Glutamatergic neuron (in vitro differentiated cells): ENCODE measurements at regions not wholly inside any gene's neighbourhood (a gene's known extent, or its start where the extent isn't known, plus 50 kb on each side); places are given as distances from the start of the nearest gene placed in this dataset.

Experiments
- DNase-seq: peaks from one replicate; pipeline ENCODE4 v3.0.0; 2022
- H3K27ac Mint-ChIP-seq: one replicate; pipeline ENCODE4 v1.8.0; 2020; ENCODE audit warnings: mild to moderate bottlenecking, mixed read lengths, inconsistent platforms; ENCODE audit not compliant: unreplicated experiment
- H3K27me3 Mint-ChIP-seq: one replicate; pipeline ENCODE4 v1.8.0; 2020; ENCODE audit warnings: mild to moderate bottlenecking, moderate library complexity, mixed read lengths, inconsistent platforms; ENCODE audit not compliant: unreplicated experiment
- H3K36me3 Mint-ChIP-seq: one replicate; pipeline ENCODE4 v1.8.0; 2020; ENCODE audit warnings: mild to moderate bottlenecking, mixed read lengths, inconsistent platforms; ENCODE audit not compliant: unreplicated experiment
- H3K4me1 Mint-ChIP-seq: one replicate; pipeline ENCODE4 v1.8.0; 2020; ENCODE audit warnings: mild to moderate bottlenecking, low read depth, mixed read lengths, inconsistent platforms; ENCODE audit not compliant: unreplicated experiment
- H3K4me3 Mint-ChIP-seq: one replicate; pipeline ENCODE4 v1.8.0; 2020; ENCODE audit warnings: mild to moderate bottlenecking, mixed read lengths, inconsistent platforms; ENCODE audit not compliant: unreplicated experiment
- H3K9me3 Mint-ChIP-seq: one replicate; pipeline ENCODE4 v1.8.0; 2020; ENCODE audit warnings: mild to moderate bottlenecking, moderate library complexity, mixed read lengths, inconsistent platforms; ENCODE audit not compliant: unreplicated experiment
- TF ChIP-seq, protein P1 (sequence below): fragments of 200-600 bp; sonication (generic); IDR thresholded peaks from one replicate; pipeline ENCODE4 v1.5.0; 2021; ENCODE audit not compliant: partially characterized antibody, unreplicated experiment

DNA sequence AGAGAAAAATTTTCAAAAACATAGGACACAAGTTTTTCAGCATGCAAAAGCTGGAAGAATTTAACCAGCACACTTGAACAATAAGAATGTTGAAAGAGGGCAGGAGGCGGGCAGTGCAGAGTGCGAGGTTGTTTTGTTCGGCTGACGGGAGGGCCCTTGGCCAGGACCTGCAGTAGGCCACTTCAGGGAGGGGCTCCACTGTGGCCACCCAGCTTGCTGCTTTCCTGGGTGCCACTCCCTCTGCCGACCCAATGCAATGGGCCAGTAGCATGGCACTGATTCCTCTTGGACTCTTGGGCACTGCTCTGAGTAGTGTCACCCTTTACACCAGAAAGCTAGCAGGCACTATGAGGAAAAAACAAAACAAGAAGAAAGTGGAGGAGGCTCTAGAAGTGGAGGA is 92.9 kb downstream of the SNRPE start:
- Mint-ChIP-seq H3K9me3 (peaks cover 10% of the 10 kb centered on the region), H3K27me3 (peaks cover 3% of the 10 kb centered on the region), H3K36me3 (peaks cover 13% of the 10 kb centered on the region), H3K4me3 (no peak overlapping the region), H3K4me1 (no peaks in the 10 kb centered on the region), H3K27ac (no peak overlapping the region)
- no peak for DNase-seq
- TF ChIP-seq, protein P1, sequence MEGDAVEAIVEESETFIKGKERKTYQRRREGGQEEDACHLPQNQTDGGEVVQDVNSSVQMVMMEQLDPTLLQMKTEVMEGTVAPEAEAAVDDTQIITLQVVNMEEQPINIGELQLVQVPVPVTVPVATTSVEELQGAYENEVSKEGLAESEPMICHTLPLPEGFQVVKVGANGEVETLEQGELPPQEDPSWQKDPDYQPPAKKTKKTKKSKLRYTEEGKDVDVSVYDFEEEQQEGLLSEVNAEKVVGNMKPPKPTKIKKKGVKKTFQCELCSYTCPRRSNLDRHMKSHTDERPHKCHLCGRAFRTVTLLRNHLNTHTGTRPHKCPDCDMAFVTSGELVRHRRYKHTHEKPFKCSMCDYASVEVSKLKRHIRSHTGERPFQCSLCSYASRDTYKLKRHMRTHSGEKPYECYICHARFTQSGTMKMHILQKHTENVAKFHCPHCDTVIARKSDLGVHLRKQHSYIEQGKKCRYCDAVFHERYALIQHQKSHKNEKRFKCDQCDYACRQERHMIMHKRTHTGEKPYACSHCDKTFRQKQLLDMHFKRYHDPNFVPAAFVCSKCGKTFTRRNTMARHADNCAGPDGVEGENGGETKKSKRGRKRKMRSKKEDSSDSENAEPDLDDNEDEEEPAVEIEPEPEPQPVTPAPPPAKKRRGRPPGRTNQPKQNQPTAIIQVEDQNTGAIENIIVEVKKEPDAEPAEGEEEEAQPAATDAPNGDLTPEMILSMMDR: no peak

- no peak overlapping the region for H3K27ac Mint-ChIP-seq
- no peak overlapping the region for H3K4me3 Mint-ChIP-seq
- H3K36me3 Mint-ChIP-seq: peaks cover 13% of the 10 kb centered on the region
- H3K9me3 Mint-ChIP-seq: peaks cover 10% of the 10 kb centered on the region
- H3K4me1 Mint-ChIP-seq: no peaks in the 10 kb centered on the region
- TF ChIP-seq, protein P1: no peak
- no peak for DNase-seq
- H3K27me3 Mint-ChIP-seq: peaks cover 3% of the 10 kb centered on the region
Observed at GRCh38 chr1:203954788-203955552, 93.6 kb downstream of the SNRPE start.

DNA sequence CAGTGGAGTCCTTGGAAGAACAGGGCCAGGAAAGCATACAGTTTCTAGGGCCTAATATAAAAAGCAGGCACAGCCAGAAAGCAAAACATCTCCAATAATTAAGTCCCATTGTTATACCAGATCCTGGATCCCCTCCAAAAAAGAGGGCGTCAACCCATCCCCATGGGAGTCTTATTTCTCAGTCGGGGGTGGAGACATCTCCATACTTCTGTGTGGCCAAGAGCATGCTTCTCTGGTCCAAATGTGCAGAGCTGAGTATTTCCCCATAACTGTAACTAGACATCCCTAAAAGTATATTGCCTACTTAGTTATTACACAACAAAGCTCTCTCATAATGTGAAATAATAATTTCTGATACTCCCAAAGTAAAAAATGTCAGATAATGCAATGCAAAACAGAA is 104.2 kb upstream of the SOX13 start:
- H3K4me3 Mint-ChIP-seq: no peak overlapping the region
- H3K9me3 Mint-ChIP-seq: peaks cover 2% of the 10 kb centered on the region
- H3K27ac Mint-ChIP-seq: no peak overlapping the region
- peaks cover 8% of the 10 kb centered on the region for H3K36me3 Mint-ChIP-seq
- no peak for DNase-seq
- no peaks in the 10 kb centered on the region for H3K27me3 Mint-ChIP-seq
- TF ChIP-seq, protein P1: no peak
- no peaks in the 10 kb centered on the region for H3K4me1 Mint-ChIP-seq

- Mint-ChIP-seq H3K4me1 (no peaks in the 10 kb centered on the region), H3K9me3 (peaks cover 2% of the 10 kb centered on the region), H3K4me3 (no peak overlapping the region), H3K27me3 (no peaks in the 10 kb centered on the region), H3K27ac (no peak overlapping the region), H3K36me3 (peaks cover 5% of the 10 kb centered on the region)
- TF ChIP-seq, protein P1: no peak
- DNase-seq: no peak
Observed at GRCh38 chr1:203969846-203970245, 103.1 kb upstream of the SOX13 start.

GRCh38 chr1:203985044-203985443 is 87.9 kb upstream of the SOX13 start:
- no peaks in the 10 kb centered on the region for H3K27me3 Mint-ChIP-seq
- H3K36me3 Mint-ChIP-seq: no peaks in the 10 kb centered on the region
- DNase-seq: no peak
- H3K4me3 Mint-ChIP-seq: no peak overlapping the region
- H3K4me1 Mint-ChIP-seq: no peaks in the 10 kb centered on the region
- TF ChIP-seq, protein P1: no peak
- no peak overlapping the region for H3K27ac Mint-ChIP-seq
- H3K9me3 Mint-ChIP-seq: no peaks in the 10 kb centered on the region
